ENCODE measurements at regions not wholly inside any gene's neighbourhood (a gene's known extent, or its start where the extent isn't known, plus 50 kb on each side); places are given as distances from the start of the nearest gene placed in this dataset.

- Histone ChIP-seq H3K23ac (ENCODE audit: insufficient read length, low read depth, low read length) (no peak overlapping the region), H2BK15ac (ENCODE audit: low read depth, low read length) (no peak overlapping the region), H3K4me2 (ENCODE audit: insufficient read depth, insufficient read length, low read length) (no peak overlapping the region), H3K9me3 (ENCODE audit: control insufficient read depth, low read depth, low read length) (no peaks in the 10 kb centered on the region), H3T11ph (ENCODE audit: low read length) (no peak overlapping the region), H3K27ac (ENCODE audit: insufficient read length, low read depth, low read length) (no peak overlapping the region), H2BK12ac (ENCODE audit: insufficient read length, low read depth, low read length) (no peak overlapping the region), H3K56ac (ENCODE audit: insufficient read length, low read depth, low read length) (no peak overlapping the region), H4K91ac (ENCODE audit: insufficient read length, low read depth, low read length) (no peak overlapping the region), H3K27me3 (ENCODE audit: insufficient read depth, low read length) (no peaks in the 10 kb centered on the region), H2AFZ (ENCODE audit: low read length) (no peak overlapping the region), H3K79me2 (ENCODE audit: insufficient read depth, low read length) (no peaks in the 10 kb centered on the region), H2BK120ac (ENCODE audit: low read depth, low read length, poor library complexity, severe bottlenecking) (no peak overlapping the region), H3K4ac (ENCODE audit: low read depth, low read length) (no peak overlapping the region), H4K8ac (replicated peaks; ENCODE audit: insufficient read length, low read depth, low read length) (no peak overlapping the region), H2BK20ac (ENCODE audit: low read depth, low read length, poor library complexity, severe bottlenecking) (no peak overlapping the region), H3K4me1 (ENCODE audit: insufficient read depth, low read length) (no peaks in the 10 kb centered on the region), H3K23me2 (ENCODE audit: insufficient read length, low read depth, low read length, poor library complexity, severe bottlenecking) (no peaks in the 10 kb centered on the region), H2BK5ac (ENCODE audit: insufficient read length, low read length) (no peak overlapping the region), H3K79me1 (ENCODE audit: insufficient read depth, low read depth, low read length, poor library complexity, severe bottlenecking) (no peaks in the 10 kb centered on the region), H3K18ac (ENCODE audit: insufficient read length, low read depth, low read length) (no peak overlapping the region), H3K9ac (ENCODE audit: extremely low read depth, insufficient read length, low read length) (no peak overlapping the region), H3K14ac (ENCODE audit: insufficient read depth, low read length) (no peak overlapping the region), H2AK5ac (ENCODE audit: insufficient read length, low read length) (no peak overlapping the region), H4K20me1 (ENCODE audit: control insufficient read depth, insufficient read depth, insufficient read length) (no peaks in the 10 kb centered on the region), H4K5ac (ENCODE audit: insufficient read length, low read depth, low read length) (no peak overlapping the region)
- Mint-ChIP-seq H3K4me1 (no peaks in the 10 kb centered on the region), H3K4me3 (no peak overlapping the region), H3K27ac (no peak overlapping the region), H3K36me3 (ENCODE audit: insufficient read depth in 1 of 3, low read depth in 3 of 3) (no peaks in the 10 kb centered on the region), H3K9me3 (no peaks in the 10 kb centered on the region), H3K27me3 (ENCODE audit: low read depth) (peaks cover 2% of the 10 kb centered on the region)
- TF ChIP-seq CTCF (conservative IDR thresholded peaks at IDR 0.05), result no peak
- WGBS (ENCODE audit: extremely low coverage, insufficient read length, low lambda C conversion rate), result no CpG with 5 or more reads among the region's 6 CpGs
- no peak for DNase-seq
Observed at GRCh38 chr12:107567876-107568619, 117.6 kb upstream of the PWP1 start.

Data from H9 (cell line).